OCI-LY1 (cell line): ENCODE measurements at regions not wholly inside any gene's neighbourhood (a gene's known extent, or its start where the extent isn't known, plus 50 kb on each side); places are given as distances from the start of the nearest gene placed in this dataset.

Experiments
- H2AFZ ChIP-seq: fragments of 200-600 bp; sonication (generic), shearing (Covaris generic); 2 replicates; pipeline ENCODE4 v1.6.0; 2014; ENCODE audit warnings: antibody characterized with exemption, mild to moderate bottlenecking, low read length
- H3F3A ChIP-seq: fragments of 200-600 bp; sonication (generic), shearing (Covaris generic); 2 replicates; pipeline ENCODE4 v1.6.0; 2014; ENCODE audit warnings: mild to moderate bottlenecking, antibody characterized with exemption, low read length, moderate library complexity; ENCODE audit not compliant: insufficient read depth
- H3K27ac ChIP-seq: fragments of 200-600 bp; sonication (generic); 2 replicates; pipeline ENCODE4 v1.5.1; 2014; ENCODE audit warnings: low read length, mixed run types, mild to moderate bottlenecking, low read depth; ENCODE audit not compliant: poor library complexity, severe bottlenecking
- H3K27me3 ChIP-seq: fragments of 200-600 bp; sonication (generic); 2 replicates; pipeline ENCODE4 v1.6.0; 2014; ENCODE audit warnings: antibody characterized with exemption, mild to moderate bottlenecking, low read length, moderate library complexity; ENCODE audit not compliant: insufficient read depth
- H3K36me3 ChIP-seq: fragments of 200-600 bp; sonication (generic); 2 replicates; pipeline ENCODE4 v1.6.1; 2014; ENCODE audit warnings: mild to moderate bottlenecking, antibody characterized with exemption, low read length, moderate library complexity, mixed read lengths; ENCODE audit not compliant: insufficient read depth
- H3K4me1 ChIP-seq: fragments of 200-600 bp; sonication (generic); 2 replicates; pipeline ENCODE4 v1.5.1; 2014; ENCODE audit warnings: mild to moderate bottlenecking, low read length, moderate library complexity; ENCODE audit not compliant: insufficient read depth, severe bottlenecking
- H3K4me2 ChIP-seq: fragments of 200-600 bp; sonication (generic), shearing (Covaris generic); 2 replicates; pipeline ENCODE4 v1.6.1; 2014; ENCODE audit warnings: low read length
- H3K4me3 ChIP-seq: fragments of 200-600 bp; sonication (generic); 2 replicates; pipeline ENCODE4 v1.5.1; 2014; ENCODE audit warnings: low read length, low read depth, mild to moderate bottlenecking, mixed read lengths; ENCODE audit not compliant: poor library complexity, severe bottlenecking
- H3K79me2 ChIP-seq: fragments of 200-600 bp; shearing (Covaris generic); 2 replicates; pipeline ENCODE4 v1.6.1; 2016; ENCODE audit warnings: mixed run types, low read length, mixed read lengths; ENCODE audit not compliant: insufficient read depth
- H3K9ac ChIP-seq: fragments of 200-600 bp; sonication (generic), shearing (Covaris generic); 2 replicates; pipeline ENCODE4 v1.6.1; 2014; ENCODE audit warnings: mild to moderate bottlenecking, low read length, mixed read lengths
- H3K9me2 ChIP-seq: fragments of 200-600 bp; sonication (generic), shearing (Covaris generic); 2 replicates; pipeline ENCODE4 v1.6.1; 2014; ENCODE audit warnings: low read depth, mild to moderate bottlenecking, low read length, mixed read lengths
- H3K9me3 ChIP-seq: fragments of 200-600 bp; shearing (Covaris generic); 2 replicates; pipeline ENCODE4 v1.6.1; 2014; ENCODE audit warnings: low read length, mixed read lengths
- H4K20me1 ChIP-seq: fragments of 200-600 bp; sonication (generic), shearing (Covaris generic); 2 replicates; pipeline ENCODE4 v1.6.0; 2016; ENCODE audit warnings: mild to moderate bottlenecking, low read length; ENCODE audit not compliant: insufficient read depth
- CTCF ChIP-seq: fragments of 200-600 bp; sonication (generic), shearing (Covaris generic); IDR thresholded peaks from 2 replicates; pipeline ENCODE4 v1.5.1; 2017; ENCODE audit warnings: mild to moderate bottlenecking, antibody characterized with exemption, low read length, moderate library complexity, mixed read lengths
- EZH2 ChIP-seq: fragments of 200-600 bp; sonication (generic), shearing (Covaris generic); IDR thresholded peaks from 2 replicates; pipeline ENCODE4 v1.8.0; 2017; ENCODE audit warnings: borderline replicate concordance, mixed run types, mild to moderate bottlenecking, antibody characterized with exemption, low read length, moderate library complexity, mixed read lengths

GRCh38 chr5:74116984-74117383 lies 491.0 kb downstream of the ARHGEF28 start:
- no peaks in the 10 kb centered on the region for H3K79me2 ChIP-seq
- no peak overlapping the region for H3K4me2 ChIP-seq
- H3K4me3 ChIP-seq = no peak overlapping the region
- no peaks in the 10 kb centered on the region for H3K9me2 ChIP-seq
- TF ChIP-seq EZH2 (no peak), CTCF (no peak)
- H2AFZ ChIP-seq = no peak overlapping the region
- H3F3A ChIP-seq = no peaks in the 10 kb centered on the region
- no peaks in the 10 kb centered on the region for H4K20me1 ChIP-seq
- H3K36me3 ChIP-seq = no peaks in the 10 kb centered on the region
- H3K9me3 ChIP-seq = no peaks in the 10 kb centered on the region
- H3K27ac ChIP-seq = no peak overlapping the region
- no peaks in the 10 kb centered on the region for H3K4me1 ChIP-seq
- H3K9ac ChIP-seq = no peak overlapping the region
- no peaks in the 10 kb centered on the region for H3K27me3 ChIP-seq

- no peaks in the 10 kb centered on the region for H3F3A ChIP-seq
- no peak overlapping the region for H3K4me3 ChIP-seq
- H3K9me3 ChIP-seq = no peaks in the 10 kb centered on the region
- H3K27ac ChIP-seq = no peak overlapping the region
- H3K4me1 ChIP-seq = no peaks in the 10 kb centered on the region
- TF ChIP-seq EZH2 (no peak), CTCF (no peak)
- H3K9me2 ChIP-seq = no peaks in the 10 kb centered on the region
- H4K20me1 ChIP-seq = no peaks in the 10 kb centered on the region
- H2AFZ ChIP-seq = no peak overlapping the region
- no peaks in the 10 kb centered on the region for H3K27me3 ChIP-seq
- H3K79me2 ChIP-seq = no peaks in the 10 kb centered on the region
- H3K4me2 ChIP-seq = no peak overlapping the region
- H3K36me3 ChIP-seq = no peaks in the 10 kb centered on the region
- no peak overlapping the region for H3K9ac ChIP-seq
Observed at GRCh38 chr5:74116266-74116665, 490.3 kb downstream of the ARHGEF28 start.

GRCh38 chr5:74113927-74114326 lies 487.9 kb downstream of the ARHGEF28 start:
- Histone ChIP-seq H3K4me2 (no peak overlapping the region), H3K9ac (no peak overlapping the region), H2AFZ (no peak overlapping the region), H3K9me2 (no peaks in the 10 kb centered on the region), H3K79me2 (no peaks in the 10 kb centered on the region), H3K4me1 (no peaks in the 10 kb centered on the region), H3K27ac (no peak overlapping the region), H3K9me3 (no peaks in the 10 kb centered on the region), H3K36me3 (no peaks in the 10 kb centered on the region), H3F3A (no peaks in the 10 kb centered on the region), H3K27me3 (no peaks in the 10 kb centered on the region), H3K4me3 (no peak overlapping the region), H4K20me1 (no peaks in the 10 kb centered on the region)
- TF ChIP-seq EZH2 (no peak), CTCF (no peak)
